ENCODE measurements at regions not wholly inside any gene's neighbourhood (a gene's known extent, or its start where the extent isn't known, plus 50 kb on each side); places are given as distances from the start of the nearest gene placed in this dataset.
"Not testable (repeated sequence)": the region's sequence is repeated elsewhere in the genome, so short reads cannot be mapped to it uniquely, and the experiment has no call there.

- DNase-seq (ENCODE audit: low read depth, low spot score): no peak
These were observed 516.6 kb downstream of the FAM181B start for GRCh38 chr11:82216927-82217570.

- no peak for DNase-seq (ENCODE audit: low read depth, low spot score)
These were observed 523.7 kb downstream of the FAM181B start for GRCh38 chr11:82210011-82210410.

GRCh38 chr11:82195283-82195682 lies 538.4 kb downstream of the FAM181B start:
- no peak for DNase-seq (ENCODE audit: low read depth, low spot score)

- DNase-seq (ENCODE audit: low read depth, low spot score): no peak
These were observed 539.1 kb downstream of the FAM181B start for GRCh38 chr11:82194521-82194920.

- DNase-seq (ENCODE audit: low read depth, low spot score): no peak
These were observed 542.0 kb downstream of the FAM181B start for GRCh38 chr11:82191695-82192094.

- DNase-seq (ENCODE audit: low read depth, low spot score): no peak
These were observed 547.7 kb downstream of the FAM181B start for GRCh38 chr11:82185925-82186324.

- DNase-seq (ENCODE audit: low read depth, low spot score): no peak
These were observed 548.7 kb downstream of the FAM181B start for GRCh38 chr11:82184966-82185365.

GRCh38 chr11:82183346-82183745 lies 550.3 kb downstream of the FAM181B start:
- no peak for DNase-seq (ENCODE audit: low read depth, low spot score)

GRCh38 chr11:82182697-82183096 lies 551.0 kb downstream of the FAM181B start:
- DNase-seq (ENCODE audit: low read depth, low spot score): not testable (repeated sequence)

GRCh38 chr11:82181796-82182195 lies 551.9 kb downstream of the FAM181B start:
- DNase-seq (ENCODE audit: low read depth, low spot score): not testable (repeated sequence)

GRCh38 chr11:82176945-82177344 lies 556.7 kb downstream of the FAM181B start:
- DNase-seq (ENCODE audit: low read depth, low spot score): no peak

GRCh38 chr11:82176365-82176764 lies 557.3 kb downstream of the FAM181B start:
- DNase-seq (ENCODE audit: low read depth, low spot score): no peak

GRCh38 chr11:82174610-82175009 lies 559.1 kb downstream of the FAM181B start:
- DNase-seq (ENCODE audit: low read depth, low spot score): no peak

- DNase-seq (ENCODE audit: low read depth, low spot score): no peak
These were observed 586.9 kb downstream of the FAM181B start for GRCh38 chr11:82146789-82147188.

GRCh38 chr11:82118946-82119345 lies 614.7 kb downstream of the FAM181B start:
- no peak for DNase-seq (ENCODE audit: low read depth, low spot score)

GRCh38 chr11:82117362-82117761 lies 616.3 kb downstream of the FAM181B start:
- DNase-seq (ENCODE audit: low read depth, low spot score): no peak

- no peak for DNase-seq (ENCODE audit: low read depth, low spot score)
These were observed 628.2 kb downstream of the FAM181B start for GRCh38 chr11:82105331-82105998.

GRCh38 chr11:82092904-82093303 lies 640.8 kb downstream of the FAM181B start:
- DNase-seq (ENCODE audit: low read depth, low spot score): no peak

GRCh38 chr11:82089426-82089825 lies 644.2 kb downstream of the FAM181B start:
- no peak for DNase-seq (ENCODE audit: low read depth, low spot score)

GRCh38 chr11:82085493-82085892 lies 648.2 kb downstream of the FAM181B start:
- no peak for DNase-seq (ENCODE audit: low read depth, low spot score)

GRCh38 chr11:82082976-82083375 lies 650.7 kb downstream of the FAM181B start:
- no peak for DNase-seq (ENCODE audit: low read depth, low spot score)

GRCh38 chr11:82080160-82080559 lies 653.5 kb downstream of the FAM181B start:
- no peak for DNase-seq (ENCODE audit: low read depth, low spot score)

- DNase-seq (ENCODE audit: low read depth, low spot score): no peak
These were observed 657.5 kb downstream of the FAM181B start for GRCh38 chr11:82076126-82076525.
